B cell (primary cell): ENCODE measurements at regions not wholly inside any gene's neighbourhood (a gene's known extent, or its start where the extent isn't known, plus 50 kb on each side); places are given as distances from the start of the nearest gene placed in this dataset.
"Not testable (repeated sequence)": the region's sequence is repeated elsewhere in the genome, so short reads cannot be mapped to it uniquely, and the experiment has no call there.

Source experiments
- ATAC-seq: fragments of 200-7000 bp; cut with Tn5 transposase; one replicate; pipeline ENCODE4 v1.10.0; 2021; ENCODE audit warnings: low read depth, mild to moderate bottlenecking, moderate number of reproducible peaks, moderate library complexity
- CTCF ChIA-PET: fragments of 350-600 bp; sonication (Branson Sonifier 250); formaldehyde crosslinking; loops from one replicate; lab custom pipeline; 2021; ENCODE audit warnings: antibody characterized with exemption, inconsistent platforms; lab: Charles Lee
- POLR2A ChIA-PET: fragments of 350-600 bp; sonication (Branson Sonifier 250); formaldehyde crosslinking; loops from one replicate; lab custom pipeline; 2021; ENCODE audit warnings: antibody characterized with exemption; lab: Charles Lee
- DNase-seq: peaks from one replicate; pipeline ENCODE4 v3.0.0; 2013
- H2AFZ ChIP-seq: 2 replicates; pipeline ENCODE4 v1.6.1; 2012; ENCODE audit warnings: mild to moderate bottlenecking, low read depth, low read length; ENCODE audit not compliant: insufficient read depth, poor library complexity, severe bottlenecking
- H3K27ac ChIP-seq, 2 donors: 1 replicate in 1 of 2; 2 replicates in 1 of 2; pipeline ENCODE4 v1.5.1; 2012 to 2013; ENCODE audit warnings: low read length in 2 of 2, mild to moderate bottlenecking in 2 of 2, moderate library complexity in 1 of 2
- H3K27me3 ChIP-seq, 4 experiments: fragments of 200-600 bp in 1 of 4; sonication (generic) in 1 of 4; replicated peaks in 1 of 4; 1 replicate in 2 of 4; 2 replicates in 2 of 4; pipeline versions ENCODE4 v1.6.1 to v1.7.0; 2013 to 2016; ENCODE audit warnings: low read length in 3 of 4, mild to moderate bottlenecking in 2 of 4, mixed read lengths in 1 of 4, moderate library complexity in 1 of 4; ENCODE audit not compliant: insufficient read depth in 4 of 4, control insufficient read depth in 3 of 4; ENCODE audit errors: control extremely low read depth in 1 of 4
- H3K36me3 ChIP-seq, 2 experiments: replicated peaks in 1 of 2; 1 replicate in 1 of 2; 2 replicates in 1 of 2; pipeline versions ENCODE4 v1.6.1 to v1.7.1; 2013; ENCODE audit warnings: low read length in 1 of 2; ENCODE audit not compliant: insufficient read depth in 2 of 2, control insufficient read depth in 1 of 2; ENCODE audit errors: control extremely low read depth in 1 of 2, extremely low read depth in 1 of 2
- H3K4me1 ChIP-seq, 2 donors: fragments of 200-600 bp in 1 of 2; sonication (generic) in 1 of 2; 1 replicate in 1 of 2; 2 replicates in 1 of 2; pipeline versions ENCODE4 v1.5.1 to v1.6.1; 2013 to 2017; ENCODE audit warnings: low read length in 2 of 2; ENCODE audit not compliant: control insufficient read depth in 2 of 2, insufficient read depth in 2 of 2
- H3K4me2 ChIP-seq: replicated peaks from 2 replicates; pipeline ENCODE3; 2012; ENCODE audit warnings: mild to moderate bottlenecking, low read depth, low read length; ENCODE audit not compliant: poor library complexity, severe bottlenecking
- H3K4me3 ChIP-seq, 5 experiments: fragments of 200-600 bp in 1 of 5; sonication (generic) in 1 of 5; 1 replicate in 3 of 5; 2 replicates in 2 of 5; pipeline versions ENCODE4 v1.5.1 to v1.7.0; 2011 to 2016; ENCODE audit warnings: low read length in 4 of 5, mild to moderate bottlenecking in 4 of 5, low read depth in 2 of 5, control low read depth in 1 of 5, moderate library complexity in 1 of 5; ENCODE audit not compliant: insufficient read depth in 1 of 5; ENCODE audit errors: control extremely low read depth in 1 of 5, extremely low read depth in 1 of 5
- H3K79me2 ChIP-seq: fragments of 200-600 bp; sonication (generic); one replicate; pipeline ENCODE4 v1.6.0; 2016; ENCODE audit warnings: low read length; ENCODE audit not compliant: control insufficient read depth, insufficient read depth
- H3K9ac ChIP-seq: fragments of 200-600 bp; sonication (generic); 2 replicates; pipeline ENCODE4 v1.6.1; 2017; ENCODE audit warnings: mild to moderate bottlenecking, low read length, moderate library complexity
- H3K9me3 ChIP-seq, 3 donors: one replicate each; pipeline versions ENCODE4 v1.6.1 to v1.7.1; 2013; ENCODE audit warnings: low read length in 2 of 3; ENCODE audit not compliant: control insufficient read depth in 2 of 3, insufficient read depth in 1 of 3; ENCODE audit errors: control extremely low read depth in 1 of 3
- H4K20me1 ChIP-seq: 2 replicates; pipeline ENCODE4 v1.6.0; 2012; ENCODE audit warnings: mild to moderate bottlenecking, low read length; ENCODE audit not compliant: insufficient read depth, control insufficient read depth, poor library complexity, severe bottlenecking
- H3K27ac Mint-ChIP-seq: one replicate; pipeline ENCODE4 v1.8.0; 2021; ENCODE audit warnings: mixed read lengths
- H3K27me3 Mint-ChIP-seq: one replicate; pipeline ENCODE4 v1.8.0; 2021; ENCODE audit warnings: mixed read lengths
- H3K4me1 Mint-ChIP-seq: one replicate; pipeline ENCODE4 v1.8.0; 2021; ENCODE audit warnings: mixed read lengths
- H3K4me3 Mint-ChIP-seq: one replicate; pipeline ENCODE4 v1.8.0; 2021; ENCODE audit warnings: mixed read lengths
- H3K9me3 Mint-ChIP-seq: one replicate; pipeline ENCODE4 v1.8.0; 2022; ENCODE audit warnings: mixed read lengths; ENCODE audit not compliant: insufficient read depth
- CTCF ChIP-seq: fragments of 200-600 bp; IDR thresholded peaks from one replicate; pipeline ENCODE4 v1.8.0; 2022; ENCODE audit warnings: antibody characterized with exemption, mild to moderate bottlenecking
- EZH2 ChIP-seq: IDR thresholded peaks from 2 replicates; pipeline ENCODE4 v1.6.1; 2012; ENCODE audit warnings: borderline replicate concordance, low read depth, mild to moderate bottlenecking, moderate library complexity, low read length; ENCODE audit not compliant: insufficient read depth, poor library complexity, severe bottlenecking
- WGBS: methylation state at CpG from one replicate; pipeline ENCODE4 v1.1.5; 2013; ENCODE audit warnings: missing lambda C conversion rate; ENCODE audit not compliant: insufficient coverage; 5-methylcytosine and 5-hydroxymethylcytosine counted together
- intact Hi-C: fragments of 100-400 bp; cut with micrococcal nuclease; formaldehyde crosslinking; loops from one replicate; pipeline ENCODE4 v1.10.0; 2022

DNA sequence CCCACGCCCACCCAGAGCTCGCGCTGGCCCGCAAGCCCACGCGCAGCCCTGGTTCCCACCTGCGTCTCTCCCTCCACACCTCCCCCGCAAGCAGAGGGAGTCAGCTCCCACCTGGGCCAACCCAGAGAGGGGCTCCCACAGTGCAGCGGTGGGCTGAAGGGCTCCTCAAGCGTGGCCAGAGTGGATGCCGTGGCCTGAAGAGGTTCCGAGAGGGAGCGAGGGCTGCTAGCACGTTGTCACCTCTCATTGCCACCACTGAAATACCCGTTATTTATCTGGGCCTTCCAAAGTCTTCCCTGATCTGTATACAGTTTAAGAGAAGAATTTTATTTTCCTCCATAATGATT is 88.3 kb upstream of the MYLIP start:
- Mint-ChIP-seq H3K27me3 (no peaks in the 10 kb centered on the region), H3K27ac (no peak overlapping the region), H3K9me3 (no peaks in the 10 kb centered on the region), H3K4me1 (peaks cover 23% of the 10 kb centered on the region), H3K4me3 (no peak overlapping the region)
- DNase-seq (no peak), ATAC-seq (no peak)
- no peaks in the 10 kb centered on the region for H4K20me1 ChIP-seq
- CTCF ChIA-PET, result no interaction called here
- TF ChIP-seq CTCF (no peak), EZH2 (no peak)
- H3K4me2 ChIP-seq, result no peak overlapping the region
- H3K9ac ChIP-seq, result no peak overlapping the region
- H3K27ac ChIP-seq, result no peak overlapping the region
- POLR2A ChIA-PET, result no interaction called here
- no peaks in the 10 kb centered on the region for H3K36me3 ChIP-seq
- intact Hi-C loops, result loop anchor here (10.0 kb wide), 1 partner anchor 186 kb away; no protein-coding TSS in a partner anchor
- 99% methylated on average over 10 of the region's 15 CpGs for WGBS
- H3K4me3 ChIP-seq, result no peak overlapping the region
- peaks cover 7 to 11% of the 10 kb centered on the region in 2 donors for H3K4me1 ChIP-seq
- H2AFZ ChIP-seq, result no peak overlapping the region
- H3K79me2 ChIP-seq, result no peaks in the 10 kb centered on the region
- peaks cover 0 to 11% (median 0%) of the 10 kb centered on the region in 3 donors for H3K9me3 ChIP-seq
- H3K27me3 ChIP-seq, result no peaks in the 10 kb centered on the region

- H2AFZ ChIP-seq, H3K27me3 Mint-ChIP-seq, H3K9ac ChIP-seq, H3K27ac ChIP-seq, H3K4me3 Mint-ChIP-seq, H3K4me2 ChIP-seq, POLR2A ChIA-PET, H3K9me3 Mint-ChIP-seq, H3K79me2 ChIP-seq, ATAC-seq, H4K20me1 ChIP-seq, DNase-seq, H3K4me3 ChIP-seq, H3K36me3 ChIP-seq, CTCF ChIA-PET, H3K27ac Mint-ChIP-seq, H3K27me3 ChIP-seq: not testable (repeated sequence)
- H3K4me1 ChIP-seq, result peaks cover 7 to 11% of the 10 kb centered on the region in 2 donors
- intact Hi-C loops, result loop anchor here (10.0 kb wide), 1 partner anchor 185 kb away; no protein-coding TSS in a partner anchor
- H3K4me1 Mint-ChIP-seq, result peaks cover 23% of the 10 kb centered on the region
- over 99% methylated on average over 16 of the region's 17 CpGs for WGBS
- H3K9me3 ChIP-seq, result peaks cover 0 to 11% (median 0%) of the 10 kb centered on the region in 3 donors
Observed at GRCh38 chr6:16039892-16040627, 88.8 kb upstream of the MYLIP start.
